K562 (cell line): ENCODE measurements at regions not wholly inside any gene's neighbourhood (a gene's known extent, or its start where the extent isn't known, plus 50 kb on each side); places are given as distances from the start of the nearest gene placed in this dataset.

Source experiments
- ATAC-seq: fragments of 200-7000 bp; cut with Tn5 transposase; 3 replicates; pipeline ENCODE4 v1.9.1; 2020; ENCODE audit warnings: moderate library complexity
- BruUV-seq: library from RNA; stranded (reverse); fragments of 400-500 nt; replicated peaks from 2 replicates; lab custom pipeline; 2021; lab: Mats Ljungman, UMichigan
- CTCF ChIA-PET: fragments of 300-600 bp; formaldehyde crosslinking; extraction: SDS; loops from one replicate; lab custom pipeline; 2021; ENCODE audit warnings: low intra/inter-chr PET ratio; lab: Yijun Ruan, JAX
- POLR2A ChIA-PET: fragments of 300-600, 350-650 bp; sonication (Branson Sonifier 250); formaldehyde crosslinking; extraction: SDS; loops from one replicate; lab custom pipeline; 2021; ENCODE audit warnings: antibody characterized with exemption, inconsistent platforms; lab: Yijun Ruan, JAX
- DNase-seq, 4 experiments: peaks; one replicate each; pipeline versions ENCODE4 v3.0.0 to v3.0.0-alpha.2; 2011 to 2018; ENCODE audit warnings: low spot score in 3 of 4, mixed read lengths in 3 of 4; ENCODE audit errors: extremely low read depth in 1 of 4
- FAIRE-seq: peaks from 2 replicates; lab custom pipeline; 2011; peaks lifted over from hg19 to GRCh38; lab: Jason Lieb, UNC
- H2AFZ ChIP-seq: 2 replicates; pipeline ENCODE4 v1.6.0; 2011; ENCODE audit warnings: low read depth, low read length, control low read depth, inconsistent platforms
- H3K27ac ChIP-seq: fragments of 200-600 bp; 3 replicates; pipeline ENCODE4 v1.8.0; 2011; ENCODE audit warnings: low read depth, mild to moderate bottlenecking, control low read depth, inconsistent platforms, low read length, moderate library complexity, mixed read lengths; ENCODE audit errors: extremely low read depth
- H3K27me3 ChIP-seq, 2 experiments: fragments of 300-600 bp in 1 of 2; 2 replicates in 1 of 2; 3 replicates in 1 of 2; pipeline versions ENCODE4 v1.6.0 to v1.8.0; 2011; ENCODE audit warnings: inconsistent platforms in 2 of 2, low read length in 2 of 2, mild to moderate bottlenecking in 1 of 2, mixed read lengths in 1 of 2, moderate library complexity in 1 of 2; ENCODE audit not compliant: control insufficient read depth in 2 of 2, insufficient read depth in 2 of 2
- H3K36me3 ChIP-seq: fragments of 300-600 bp; 3 replicates; pipeline ENCODE4 v1.8.0; 2011; ENCODE audit warnings: mild to moderate bottlenecking, low read length, inconsistent platforms; ENCODE audit not compliant: control insufficient read depth, insufficient read depth
- H3K4me1 ChIP-seq, 2 experiments: fragments of 200-600 bp in 1 of 2; replicated peaks in 1 of 2; 2 replicates in 1 of 2; 3 replicates in 1 of 2; pipeline versions ENCODE4 v1.5.1 to v1.8.0; 2011; ENCODE audit warnings: inconsistent platforms in 2 of 2, low read length in 2 of 2, mild to moderate bottlenecking in 1 of 2, mixed read lengths in 1 of 2, moderate library complexity in 1 of 2; ENCODE audit not compliant: control insufficient read depth in 2 of 2, insufficient read depth in 2 of 2
- H3K4me2 ChIP-seq: 2 replicates; pipeline ENCODE4 v1.6.1; 2011; ENCODE audit warnings: low read length, control low read depth, inconsistent platforms, mixed read lengths; ENCODE audit not compliant: insufficient read depth
- H3K4me3 ChIP-seq: fragments of 200-600 bp; sonication (generic), shearing (Covaris generic); 2 replicates; pipeline ENCODE4 v1.5.1; 2016; ENCODE audit warnings: control low read depth, inconsistent platforms
- H3K79me2 ChIP-seq: fragments of 200-600 bp; 3 replicates; pipeline ENCODE4 v1.8.0; 2011; ENCODE audit warnings: low read length, inconsistent platforms; ENCODE audit not compliant: control insufficient read depth, insufficient read depth
- H3K9ac ChIP-seq, 2 experiments: 2 replicates each; pipeline versions ENCODE4 v1.6.0 to v1.6.1; 2011; ENCODE audit warnings: low read depth in 2 of 2, low read length in 2 of 2, control low read depth in 1 of 2, inconsistent platforms in 1 of 2, mild to moderate bottlenecking in 1 of 2, mixed read lengths in 1 of 2; ENCODE audit not compliant: insufficient read depth in 1 of 2
- H3K9me1 ChIP-seq: one replicate; pipeline ENCODE4 v1.6.0; 2011; ENCODE audit warnings: inconsistent platforms, mild to moderate bottlenecking, low read length, moderate library complexity; ENCODE audit not compliant: control insufficient read depth, insufficient read depth
- H3K9me3 ChIP-seq: replicated peaks from 2 replicates; pipeline ENCODE4 v1.5.1; 2011; ENCODE audit warnings: low read depth, low read length, inconsistent platforms; ENCODE audit not compliant: control insufficient read depth, insufficient read depth
- H4K20me1 ChIP-seq: replicated peaks from 2 replicates; pipeline ENCODE4 v1.6.1; 2011; ENCODE audit warnings: low read length, inconsistent platforms, mixed read lengths; ENCODE audit not compliant: control insufficient read depth, insufficient read depth
- DMBX1 ChIP-seq: fragments of 250-450 bp; sonication (Bioruptor Pico); IDR thresholded peaks from 2 replicates; pipeline ENCODE4 v1.8.0; 2022; ENCODE audit warnings: inconsistent platforms, mild to moderate bottlenecking, moderate library complexity, borderline replicate concordance
- GATAD2A ChIP-seq: fragments of 450-650 bp; IDR thresholded peaks from 2 replicates; pipeline ENCODE4 v1.6.1; 2017
- ILF3 ChIP-seq: fragments of 450-650 bp; IDR thresholded peaks from 2 replicates; pipeline ENCODE4 v1.6.1; 2018; ENCODE audit warnings: antibody characterized with exemption, mild to moderate bottlenecking, moderate library complexity, borderline replicate concordance
- NKRF ChIP-seq: fragments of 450-650 bp; IDR thresholded peaks from 2 replicates; pipeline ENCODE4 v1.6.1; 2016; ENCODE audit warnings: borderline replicate concordance
- NONO ChIP-seq, 2 experiments: fragments of 200-400 bp in 1 of 2; fragments of 450-650 bp in 1 of 2; formaldehyde crosslinking in 1 of 2; IDR thresholded peaks; 2 replicates each; pipeline ENCODE4 v1.6.1; 2017; ENCODE audit warnings: low read depth in 2 of 2, mild to moderate bottlenecking in 2 of 2, moderate library complexity in 2 of 2, low read length in 1 of 2
- PHF20 ChIP-seq: fragments of 450-650 bp; IDR thresholded peaks from 2 replicates; pipeline ENCODE4 v1.6.1; 2018; ENCODE audit not compliant: partially characterized antibody
- SMARCC2 ChIP-seq: fragments of 450-650 bp; IDR thresholded peaks from 2 replicates; pipeline ENCODE4 v1.6.1; 2017; ENCODE audit warnings: antibody characterized with exemption, moderate library complexity, mild to moderate bottlenecking, low read depth
- TBL1XR1 ChIP-seq, 2 experiments: IDR thresholded peaks; 2 replicates each; pipeline ENCODE4 v1.6.1; 2012; ENCODE audit warnings: improper control_type of control experiment in 2 of 2, low read length in 2 of 2, mild to moderate bottlenecking in 1 of 2
- TCF7L2 ChIP-seq: fragments of 150-350 bp; IDR thresholded peaks from 2 replicates; pipeline ENCODE4 v1.6.1; 2016; ENCODE audit warnings: low read depth, mild to moderate bottlenecking, low read length, moderate library complexity
- ZNF507 ChIP-seq: conservative IDR thresholded peaks from 2 replicates; pipeline ENCODE4 v1.6.1; 2017; ENCODE audit warnings: missing genetic modification characterization, missing compliant biosample characterization
- ZNF583 ChIP-seq: fragments of 250-450 bp; sonication (Bioruptor Pico); IDR thresholded peaks from 2 replicates; pipeline ENCODE4 v1.4.0; 2020
- ZNF644 ChIP-seq: fragments of 200-800 bp; sonication (Bioruptor generic); IDR thresholded peaks from 2 replicates; pipeline ENCODE4 v1.6.1; 2016; ENCODE audit warnings: low read depth, missing genetic modification characterization, missing compliant biosample characterization
- WGBS: fragments of 100-300 bp; shearing (Covaris generic); methylation state at CpG from one replicate; pipeline ENCODE4 v1.1.6; 2016; ENCODE audit warnings: low coverage, mixed read lengths; ENCODE audit not compliant: insufficient coverage; ENCODE audit errors: missing lambda C conversion rate; 5-methylcytosine and 5-hydroxymethylcytosine counted together
- in situ Hi-C: fragments of 300-500 bp; cut with MboI; formaldehyde crosslinking; loops from 4 replicates; pipeline ENCODE4 v1.15.0; 2018; ENCODE audit warnings: inconsistent platforms, mixed read lengths
- intact Hi-C: fragments of 100-400 bp; cut with micrococcal nuclease; formaldehyde crosslinking; loops from 2 replicates; pipeline ENCODE4 v1.14.2; 2022
- TF ChIP-seq, protein P1 (sequence below): sonication (generic); formaldehyde crosslinking; IDR thresholded peaks from 2 replicates; pipeline ENCODE4 v1.5.0; 2020; ENCODE audit warnings: missing genetic modification reagents
- TF ChIP-seq, protein P2 (sequence below): sonication (generic); formaldehyde crosslinking; IDR thresholded peaks from 2 replicates; pipeline ENCODE4 v1.8.0; 2022; ENCODE audit warnings: mild to moderate bottlenecking, missing genetic modification reagents

DNA sequence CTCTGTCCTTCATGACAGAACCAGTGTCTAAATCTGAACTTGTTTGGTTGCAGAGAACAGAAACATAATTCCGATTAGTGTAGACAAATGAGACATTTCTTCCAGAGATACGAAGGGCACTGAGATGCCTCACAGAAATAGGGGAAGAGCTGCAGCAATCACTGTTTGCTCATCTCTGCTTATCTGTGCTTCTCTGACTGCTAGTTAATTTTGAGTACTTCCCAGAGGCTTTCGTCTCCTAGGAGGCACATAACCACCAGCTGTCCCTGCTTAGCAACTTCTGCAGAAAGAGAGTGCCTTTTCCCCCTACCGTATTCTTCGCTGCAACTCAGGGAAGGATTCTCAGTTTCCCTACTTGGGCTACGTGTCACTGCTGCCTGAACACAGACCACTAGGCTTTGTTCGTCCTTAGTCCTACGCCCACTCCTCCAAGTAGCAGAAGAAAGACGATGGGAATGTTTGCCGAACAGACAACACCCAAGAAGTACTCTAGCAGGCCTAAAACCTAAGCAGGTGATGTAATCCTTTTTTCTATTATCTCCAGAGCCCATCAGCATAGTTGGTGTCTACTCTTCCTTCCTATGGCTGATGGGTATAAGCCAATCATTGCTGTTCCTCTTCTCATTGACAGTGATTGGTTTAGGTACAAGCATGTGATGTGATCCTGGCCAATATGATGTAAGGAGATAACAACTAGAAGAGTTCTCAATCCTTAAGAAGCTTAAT lies 63.6 kb downstream of the TNP1 start (continued):
- TF ChIP-seq, protein P1, sequence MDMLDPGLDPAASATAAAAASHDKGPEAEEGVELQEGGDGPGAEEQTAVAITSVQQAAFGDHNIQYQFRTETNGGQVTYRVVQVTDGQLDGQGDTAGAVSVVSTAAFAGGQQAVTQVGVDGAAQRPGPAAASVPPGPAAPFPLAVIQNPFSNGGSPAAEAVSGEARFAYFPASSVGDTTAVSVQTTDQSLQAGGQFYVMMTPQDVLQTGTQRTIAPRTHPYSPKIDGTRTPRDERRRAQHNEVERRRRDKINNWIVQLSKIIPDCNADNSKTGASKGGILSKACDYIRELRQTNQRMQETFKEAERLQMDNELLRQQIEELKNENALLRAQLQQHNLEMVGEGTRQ (CRISPR knock-in tag): peak; percentile 10; the same call in 1 of the 2 replicates
- TF ChIP-seq SMARCC2 (no peak), ZNF644 (tag) (no peak), DMBX1 (CRISPR knock-in tag) (no peak)

GRCh38 chr2:216793386-216793785 lies 66.5 kb downstream of the TNP1 start:
- CTCF ChIA-PET: no interaction called here
- DNase-seq (no peak), FAIRE-seq (no peak)
- WGBS: 23% methylated on average over 6 of the region's 7 CpGs
- no peak overlapping the region for H3K4me3 ChIP-seq
- no peaks in the 10 kb centered on the region for H3K9me1 ChIP-seq
- H4K20me1 ChIP-seq: no peaks in the 10 kb centered on the region; the same call in 1 of the 2 replicates
- in situ Hi-C loops: no loop called here
- H3K4me1 ChIP-seq: peaks cover 0 to 24% of the 10 kb centered on the region in 2 experiments; a peak in 4 of 5 replicates
- TF ChIP-seq GATAD2A (no peak), ILF3 (no peak), ZNF583 (CRISPR knock-in tag) (no peak), PHF20 (no peak), TCF7L2 (no peak), TBL1XR1 (IDR thresholded peaks at IDR 0.05; ENCODE audit: low read length in 2 of 2) (no peak), NONO (IDR thresholded peaks at IDR 0.05; ENCODE audit: low read depth in 2 of 2, low read length in 1 of 2) (no peak), ZNF507 (no peak), NKRF (no peak)
- TF ChIP-seq, protein P2, sequence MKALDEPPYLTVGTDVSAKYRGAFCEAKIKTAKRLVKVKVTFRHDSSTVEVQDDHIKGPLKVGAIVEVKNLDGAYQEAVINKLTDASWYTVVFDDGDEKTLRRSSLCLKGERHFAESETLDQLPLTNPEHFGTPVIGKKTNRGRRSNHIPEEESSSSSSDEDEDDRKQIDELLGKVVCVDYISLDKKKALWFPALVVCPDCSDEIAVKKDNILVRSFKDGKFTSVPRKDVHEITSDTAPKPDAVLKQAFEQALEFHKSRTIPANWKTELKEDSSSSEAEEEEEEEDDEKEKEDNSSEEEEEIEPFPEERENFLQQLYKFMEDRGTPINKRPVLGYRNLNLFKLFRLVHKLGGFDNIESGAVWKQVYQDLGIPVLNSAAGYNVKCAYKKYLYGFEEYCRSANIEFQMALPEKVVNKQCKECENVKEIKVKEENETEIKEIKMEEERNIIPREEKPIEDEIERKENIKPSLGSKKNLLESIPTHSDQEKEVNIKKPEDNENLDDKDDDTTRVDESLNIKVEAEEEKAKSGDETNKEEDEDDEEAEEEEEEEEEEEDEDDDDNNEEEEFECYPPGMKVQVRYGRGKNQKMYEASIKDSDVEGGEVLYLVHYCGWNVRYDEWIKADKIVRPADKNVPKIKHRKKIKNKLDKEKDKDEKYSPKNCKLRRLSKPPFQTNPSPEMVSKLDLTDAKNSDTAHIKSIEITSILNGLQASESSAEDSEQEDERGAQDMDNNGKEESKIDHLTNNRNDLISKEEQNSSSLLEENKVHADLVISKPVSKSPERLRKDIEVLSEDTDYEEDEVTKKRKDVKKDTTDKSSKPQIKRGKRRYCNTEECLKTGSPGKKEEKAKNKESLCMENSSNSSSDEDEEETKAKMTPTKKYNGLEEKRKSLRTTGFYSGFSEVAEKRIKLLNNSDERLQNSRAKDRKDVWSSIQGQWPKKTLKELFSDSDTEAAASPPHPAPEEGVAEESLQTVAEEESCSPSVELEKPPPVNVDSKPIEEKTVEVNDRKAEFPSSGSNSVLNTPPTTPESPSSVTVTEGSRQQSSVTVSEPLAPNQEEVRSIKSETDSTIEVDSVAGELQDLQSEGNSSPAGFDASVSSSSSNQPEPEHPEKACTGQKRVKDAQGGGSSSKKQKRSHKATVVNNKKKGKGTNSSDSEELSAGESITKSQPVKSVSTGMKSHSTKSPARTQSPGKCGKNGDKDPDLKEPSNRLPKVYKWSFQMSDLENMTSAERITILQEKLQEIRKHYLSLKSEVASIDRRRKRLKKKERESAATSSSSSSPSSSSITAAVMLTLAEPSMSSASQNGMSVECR (CRISPR knock-in tag): no peak
- TF ChIP-seq, all 486 proteins: peak for 0
- no peak for ATAC-seq
- Histone ChIP-seq H3K27me3 (no peaks in the 10 kb centered on the region), H3K4me2 (no peak overlapping the region), H2AFZ (no peak overlapping the region), H3K9me3 (no peaks in the 10 kb centered on the region), H3K27ac (no peak overlapping the region), H3K79me2 (no peaks in the 10 kb centered on the region), H3K9ac (no peak overlapping the region), H3K36me3 (no peaks in the 10 kb centered on the region)
- POLR2A ChIA-PET: interaction anchor here (1.1 to 1.2 kb wide), 2 partner anchors 19 to 93 kb away, joined by 3 to 6 read pairs; no protein-coding TSS in a partner anchor
- BruUV-seq: no TSS peak
- intact Hi-C loops: loop anchor here (2.0 kb wide), 1 partner anchor 87 kb away; no protein-coding TSS in a partner anchor
